GM23338 (cell line): ENCODE measurements at regions not wholly inside any gene's neighbourhood (a gene's known extent, or its start where the extent isn't known, plus 50 kb on each side); places are given as distances from the start of the nearest gene placed in this dataset.

Experiments used
- ATAC-seq: fragments of 200-7000 bp; cut with Tn5 transposase; 3 replicates; pipeline ENCODE4 v1.9.1; 2020
- DNase-seq: peaks from one replicate; pipeline ENCODE4 v3.0.0-alpha.2; 2015; ENCODE audit warnings: low spot score
- H2AFZ ChIP-seq: fragments of 200-600 bp; sonication (generic); 2 replicates; pipeline ENCODE4 v1.8.0; 2016; ENCODE audit warnings: antibody characterized with exemption, mild to moderate bottlenecking, moderate library complexity
- H3F3A ChIP-seq: fragments of 200-600 bp; sonication (generic); replicated peaks from 2 replicates; pipeline ENCODE4 v1.8.0; 2017; ENCODE audit warnings: antibody characterized with exemption, mixed run types, low read depth
- H3K27ac ChIP-seq: fragments of 200-600 bp; sonication (generic); 2 replicates; pipeline ENCODE4 v1.6.1; 2016; ENCODE audit warnings: low read depth
- H3K27me3 ChIP-seq: fragments of 200-600 bp; sonication (generic); 2 replicates; pipeline ENCODE4 v1.8.0; 2016; ENCODE audit warnings: mild to moderate bottlenecking, mixed run types, moderate library complexity; ENCODE audit not compliant: insufficient read depth
- H3K36me3 ChIP-seq: fragments of 200-600 bp; sonication (generic); 2 replicates; pipeline ENCODE4 v1.8.0; 2016; ENCODE audit warnings: mild to moderate bottlenecking; ENCODE audit not compliant: insufficient read depth
- H3K4me1 ChIP-seq: fragments of 200-600 bp; sonication (generic); 2 replicates; pipeline ENCODE4 v1.8.0; 2016; ENCODE audit warnings: mild to moderate bottlenecking, moderate library complexity; ENCODE audit not compliant: insufficient read depth
- H3K4me2 ChIP-seq: fragments of 200-600 bp; sonication (generic); 2 replicates; pipeline ENCODE4 v1.7.1; 2017; ENCODE audit warnings: mixed run types
- H3K4me3 ChIP-seq: fragments of 200-600 bp; sonication (generic); 2 replicates; pipeline ENCODE4 v1.6.1; 2016; ENCODE audit warnings: mixed run types
- H3K79me2 ChIP-seq: fragments of 200-600 bp; sonication (generic); replicated peaks from 2 replicates; pipeline ENCODE4 v1.8.0; 2017; ENCODE audit warnings: mild to moderate bottlenecking; ENCODE audit not compliant: insufficient read depth
- H3K9me2 ChIP-seq: fragments of 200-600 bp; sonication (generic); 2 replicates; pipeline ENCODE4 v1.8.0; 2017; ENCODE audit not compliant: insufficient read depth
- H4K20me1 ChIP-seq: fragments of 200-600 bp; sonication (generic); replicated peaks from 2 replicates; pipeline ENCODE4 v1.8.0; 2017; ENCODE audit warnings: mild to moderate bottlenecking; ENCODE audit not compliant: insufficient read depth
- H3K27ac Mint-ChIP-seq: 2 replicates; pipeline ENCODE4 v1.8.0; 2020; ENCODE audit warnings: inconsistent platforms, mild to moderate bottlenecking, moderate library complexity, mixed read lengths
- H3K27me3 Mint-ChIP-seq: 3 replicates; pipeline ENCODE4 v1.8.0; 2022; ENCODE audit warnings: low read depth, mild to moderate bottlenecking, moderate library complexity, mixed read lengths, inconsistent platforms; ENCODE audit not compliant: insufficient read depth, poor library complexity
- H3K36me3 Mint-ChIP-seq: 3 replicates; pipeline ENCODE4 v1.8.0; 2021; ENCODE audit warnings: low read depth, mild to moderate bottlenecking, inconsistent platforms, moderate library complexity, mixed read lengths
- H3K4me1 Mint-ChIP-seq: 3 replicates; pipeline ENCODE4 v1.8.0; 2020; ENCODE audit warnings: mild to moderate bottlenecking, inconsistent platforms, mixed read lengths
- H3K4me3 Mint-ChIP-seq: 3 replicates; pipeline ENCODE4 v1.8.0; 2021; ENCODE audit warnings: moderate library complexity, mild to moderate bottlenecking, inconsistent platforms, mixed read lengths
- H3K9me3 Mint-ChIP-seq: 3 replicates; pipeline ENCODE4 v1.8.0; 2020; ENCODE audit warnings: moderate library complexity, mild to moderate bottlenecking, inconsistent platforms, mixed read lengths
- CREB1 ChIP-seq: fragments of 250-450 bp; sonication (Bioruptor Pico); IDR thresholded peaks from 2 replicates; pipeline ENCODE4 v1.5.0; 2020; ENCODE audit warnings: low read depth, mild to moderate bottlenecking, moderate library complexity
- EZH2 ChIP-seq: fragments of 200-600 bp; sonication (generic); IDR thresholded peaks from one replicate; pipeline ENCODE4 v1.8.0; 2017; ENCODE audit warnings: antibody characterized with exemption, mild to moderate bottlenecking, low read depth; ENCODE audit not compliant: unreplicated experiment
- EZH2phosphoT487 ChIP-seq: fragments of 200-600 bp; sonication (generic); IDR thresholded peaks from one replicate; pipeline ENCODE4 v1.8.1; 2018; ENCODE audit warnings: antibody characterized with exemption; ENCODE audit not compliant: unreplicated experiment
- JUNB ChIP-seq: IDR thresholded peaks from one replicate; pipeline ENCODE4 v1.6.1; 2016; ENCODE audit warnings: antibody characterized with exemption; ENCODE audit not compliant: unreplicated experiment
- NANOG ChIP-seq: IDR thresholded peaks from 2 replicates; pipeline ENCODE4 v1.6.1; 2016; ENCODE audit warnings: antibody characterized with exemption, borderline replicate concordance
- POLR2AphosphoS5 ChIP-seq: IDR thresholded peaks from 2 replicates; pipeline ENCODE4 v1.6.1; 2016; ENCODE audit warnings: antibody characterized with exemption, low read depth
- STAT1 ChIP-seq: IDR thresholded peaks from one replicate; pipeline ENCODE4 v1.6.1; 2016; ENCODE audit warnings: antibody characterized with exemption; ENCODE audit not compliant: unreplicated experiment
- ZNF114 ChIP-seq: fragments of 250-450 bp; sonication (Bioruptor Pico); IDR thresholded peaks from 2 replicates; pipeline ENCODE4 v1.5.0; 2020; ENCODE audit warnings: mild to moderate bottlenecking, moderate library complexity
- ZNF331 ChIP-seq: fragments of 250-450 bp; sonication (Bioruptor Pico); IDR thresholded peaks from 2 replicates; pipeline ENCODE4 v1.5.0; 2020; ENCODE audit warnings: low read depth, mild to moderate bottlenecking, moderate library complexity
- ZNF462 ChIP-seq: fragments of 250-450 bp; sonication (Bioruptor Pico); IDR thresholded peaks from 2 replicates; pipeline ENCODE4 v1.5.0; 2020; ENCODE audit warnings: mild to moderate bottlenecking, moderate library complexity

- ATAC-seq (no peak), DNase-seq (no peak)
- no peak for TF ChIP-seq POLR2AphosphoS5
- Histone ChIP-seq H3K4me3 (no peak overlapping the region), H3K4me1 (no peaks in the 10 kb centered on the region), H2AFZ (no peak overlapping the region), H3K27ac (no peak overlapping the region), H4K20me1 (no peaks in the 10 kb centered on the region), H3K79me2 (no peaks in the 10 kb centered on the region), H3K27me3 (no peaks in the 10 kb centered on the region), H3K9me2 (no peaks in the 10 kb centered on the region), H3K36me3 (no peaks in the 10 kb centered on the region), H3F3A (no peaks in the 10 kb centered on the region), H3K4me2 (no peak overlapping the region)
- no peak overlapping the region for H3K4me3 Mint-ChIP-seq
- H3K27ac Mint-ChIP-seq, result no peak overlapping the region
- no peaks in the 10 kb centered on the region for H3K9me3 Mint-ChIP-seq
- H3K27me3 Mint-ChIP-seq, result no peaks in the 10 kb centered on the region
- H3K4me1 Mint-ChIP-seq, result peaks cover 6% of the 10 kb centered on the region; the same call in 2 of the 3 replicates
- no peaks in the 10 kb centered on the region for H3K36me3 Mint-ChIP-seq
Observed at GRCh38 chr5:143497749-143498148, 94.3 kb upstream of the NR3C1 start.

- Histone ChIP-seq H3F3A (no peaks in the 10 kb centered on the region), H3K27ac (no peak overlapping the region), H3K36me3 (no peaks in the 10 kb centered on the region), H2AFZ (no peak overlapping the region), H3K9me2 (no peaks in the 10 kb centered on the region), H3K27me3 (no peaks in the 10 kb centered on the region), H3K4me3 (no peak overlapping the region), H3K4me1 (no peaks in the 10 kb centered on the region), H3K79me2 (no peaks in the 10 kb centered on the region), H4K20me1 (no peaks in the 10 kb centered on the region), H3K4me2 (no peak overlapping the region)
- peaks cover 6% of the 10 kb centered on the region; the same call in 2 of the 3 replicates for H3K4me1 Mint-ChIP-seq
- no peaks in the 10 kb centered on the region for H3K27me3 Mint-ChIP-seq
- TF ChIP-seq EZH2phosphoT487 (no peak), ZNF462 (no peak), JUNB (no peak), STAT1 (no peak), EZH2 (no peak), ZNF331 (no peak), ZNF114 (CRISPR knock-in tag) (no peak), NANOG (no peak), CREB1 (no peak)
- DNase-seq, result no peak
- H3K4me3 Mint-ChIP-seq, result no peak overlapping the region
- no peak overlapping the region for H3K27ac Mint-ChIP-seq
- no peaks in the 10 kb centered on the region for H3K9me3 Mint-ChIP-seq
- no peaks in the 10 kb centered on the region for H3K36me3 Mint-ChIP-seq
- no peak for ATAC-seq
Observed at GRCh38 chr5:143496943-143497342, 93.5 kb upstream of the NR3C1 start.
